CD4-positive, alpha-beta T cell (primary cell): ENCODE measurements at regions not wholly inside any gene's neighbourhood (a gene's known extent, or its start where the extent isn't known, plus 50 kb on each side); places are given as distances from the start of the nearest gene placed in this dataset.

Experiments
- ATAC-seq: fragments of 200-7000 bp; cut with Tn5 transposase; one replicate; pipeline ENCODE4 v1.10.0; 2022; ENCODE audit warnings: mild to moderate bottlenecking; ENCODE audit not compliant: poor library complexity
- CTCF ChIA-PET: fragments of 350-600 bp; sonication (Branson Sonifier 250); formaldehyde crosslinking; loops from one replicate; lab custom pipeline; 2021; ENCODE audit warnings: antibody characterized with exemption, inconsistent platforms; lab: Charles Lee
- POLR2A ChIA-PET: fragments of 350-600 bp; sonication (Branson Sonifier 250); formaldehyde crosslinking; loops from one replicate; lab custom pipeline; 2021; ENCODE audit warnings: antibody characterized with exemption, inconsistent platforms; lab: Charles Lee
- DNase-seq, 14 experiments: peaks; one replicate each; pipeline ENCODE4 v3.0.0-alpha.2; 2013 to 2020; ENCODE audit warnings: mixed read lengths in 2 of 14
- H3K27ac ChIP-seq, 2 donors: one replicate each; pipeline versions ENCODE4 v1.5.1 to v1.7.0; 2013; ENCODE audit warnings: low read length in 2 of 2, low read depth in 1 of 2, mild to moderate bottlenecking in 1 of 2
- H3K27me3 ChIP-seq, 2 experiments: 1 replicate in 1 of 2; 2 replicates in 1 of 2; pipeline versions ENCODE4 v1.6.1 to v1.7.0; 2013; ENCODE audit warnings: low read length in 2 of 2, control low read depth in 1 of 2, mild to moderate bottlenecking in 1 of 2, moderate library complexity in 1 of 2; ENCODE audit not compliant: insufficient read depth in 2 of 2, control insufficient read depth in 1 of 2
- H3K36me3 ChIP-seq: one replicate; pipeline ENCODE4 v1.6.1; 2013; ENCODE audit warnings: low read length, control low read depth; ENCODE audit not compliant: insufficient read depth
- H3K4me1 ChIP-seq: one replicate; pipeline ENCODE4 v1.6.1; 2013; ENCODE audit warnings: low read length, control low read depth; ENCODE audit not compliant: insufficient read depth
- H3K4me3 ChIP-seq: one replicate; pipeline ENCODE4 v1.5.1; 2013; ENCODE audit warnings: mild to moderate bottlenecking, low read length, moderate library complexity
- H3K9me3 ChIP-seq, 2 experiments: 1 replicate in 1 of 2; 2 replicates in 1 of 2; pipeline versions ENCODE4 v1.6.1 to v1.7.0; 2013; ENCODE audit warnings: low read length in 2 of 2, mild to moderate bottlenecking in 2 of 2, control low read depth in 1 of 2, moderate library complexity in 1 of 2; ENCODE audit not compliant: control insufficient read depth in 1 of 2, insufficient read depth in 1 of 2
- H3K27ac Mint-ChIP-seq: one replicate; pipeline ENCODE4 v1.8.0; 2020; ENCODE audit warnings: mixed read lengths
- H3K27me3 Mint-ChIP-seq: one replicate; pipeline ENCODE4 v1.8.0; 2021; ENCODE audit warnings: mixed read lengths
- H3K36me3 Mint-ChIP-seq: one replicate; pipeline ENCODE4 v1.8.0; 2021; ENCODE audit warnings: low read depth, mixed read lengths
- H3K4me1 Mint-ChIP-seq: one replicate; pipeline ENCODE4 v1.8.0; 2021; ENCODE audit warnings: low read depth, mixed read lengths
- H3K4me3 Mint-ChIP-seq: one replicate; pipeline ENCODE4 v1.8.0; 2020; ENCODE audit warnings: mild to moderate bottlenecking, mixed read lengths
- H3K9me3 Mint-ChIP-seq: one replicate; pipeline ENCODE4 v1.8.0; 2020; ENCODE audit warnings: mixed read lengths
- intact Hi-C, 2 experiments: fragments of 100-400 bp; cut with DNase I in 1 of 2; cut with micrococcal nuclease in 1 of 2; formaldehyde crosslinking; loops; one replicate each; pipeline versions ENCODE4 v1.15.1 to v1.9.0; 2023 to 2025; cut with DNase I, micrococcal nuclease
- TF ChIP-seq, protein P1 (sequence below): fragments of 200-600 bp; IDR thresholded peaks from one replicate; pipeline ENCODE4 v1.8.0; 2022; ENCODE audit warnings: antibody characterized with exemption, mild to moderate bottlenecking

DNA sequence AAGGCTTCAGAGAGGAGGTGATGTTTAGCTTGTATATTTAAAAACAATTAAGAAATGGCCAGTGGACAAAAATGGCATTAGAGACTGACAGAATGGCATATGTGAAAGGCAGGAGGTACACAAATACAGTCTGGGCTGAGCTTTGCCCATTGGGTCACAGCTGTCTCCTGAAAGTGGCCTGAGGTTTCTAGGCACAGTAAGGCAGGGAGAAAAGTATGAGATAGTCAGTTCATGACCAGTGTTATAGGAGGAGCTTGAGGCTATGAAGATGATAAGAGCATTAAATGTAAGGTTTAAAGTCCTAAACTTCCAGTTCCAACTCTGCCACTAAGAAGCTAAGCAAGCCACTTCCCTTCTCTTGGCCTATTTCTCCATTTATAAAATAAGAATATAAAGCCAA lies 111.2 kb upstream of the SETMAR start:
- Histone ChIP-seq H3K27me3 (no peaks in the 10 kb centered on the region), H3K36me3 (no peaks in the 10 kb centered on the region), H3K27ac (no peak overlapping the region), H3K4me1 (no peaks in the 10 kb centered on the region), H3K9me3 (peaks cover 0 to 4% of the 10 kb centered on the region in 2 experiments), H3K4me3 (no peak overlapping the region)
- no peaks in the 10 kb centered on the region for H3K27me3 Mint-ChIP-seq
- ATAC-seq (no peak), DNase-seq (no peak)
- H3K27ac Mint-ChIP-seq, result no peak overlapping the region
- no peak overlapping the region for H3K4me3 Mint-ChIP-seq
- peaks cover 10% of the 10 kb centered on the region for H3K9me3 Mint-ChIP-seq
- no peaks in the 10 kb centered on the region for H3K4me1 Mint-ChIP-seq
- ChIA-PET POLR2A (no interaction called here), CTCF (no interaction called here)
- intact Hi-C loops, result no loop called here
- TF ChIP-seq, protein P1, sequence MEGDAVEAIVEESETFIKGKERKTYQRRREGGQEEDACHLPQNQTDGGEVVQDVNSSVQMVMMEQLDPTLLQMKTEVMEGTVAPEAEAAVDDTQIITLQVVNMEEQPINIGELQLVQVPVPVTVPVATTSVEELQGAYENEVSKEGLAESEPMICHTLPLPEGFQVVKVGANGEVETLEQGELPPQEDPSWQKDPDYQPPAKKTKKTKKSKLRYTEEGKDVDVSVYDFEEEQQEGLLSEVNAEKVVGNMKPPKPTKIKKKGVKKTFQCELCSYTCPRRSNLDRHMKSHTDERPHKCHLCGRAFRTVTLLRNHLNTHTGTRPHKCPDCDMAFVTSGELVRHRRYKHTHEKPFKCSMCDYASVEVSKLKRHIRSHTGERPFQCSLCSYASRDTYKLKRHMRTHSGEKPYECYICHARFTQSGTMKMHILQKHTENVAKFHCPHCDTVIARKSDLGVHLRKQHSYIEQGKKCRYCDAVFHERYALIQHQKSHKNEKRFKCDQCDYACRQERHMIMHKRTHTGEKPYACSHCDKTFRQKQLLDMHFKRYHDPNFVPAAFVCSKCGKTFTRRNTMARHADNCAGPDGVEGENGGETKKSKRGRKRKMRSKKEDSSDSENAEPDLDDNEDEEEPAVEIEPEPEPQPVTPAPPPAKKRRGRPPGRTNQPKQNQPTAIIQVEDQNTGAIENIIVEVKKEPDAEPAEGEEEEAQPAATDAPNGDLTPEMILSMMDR, result no peak
- H3K36me3 Mint-ChIP-seq, result no peaks in the 10 kb centered on the region

DNA sequence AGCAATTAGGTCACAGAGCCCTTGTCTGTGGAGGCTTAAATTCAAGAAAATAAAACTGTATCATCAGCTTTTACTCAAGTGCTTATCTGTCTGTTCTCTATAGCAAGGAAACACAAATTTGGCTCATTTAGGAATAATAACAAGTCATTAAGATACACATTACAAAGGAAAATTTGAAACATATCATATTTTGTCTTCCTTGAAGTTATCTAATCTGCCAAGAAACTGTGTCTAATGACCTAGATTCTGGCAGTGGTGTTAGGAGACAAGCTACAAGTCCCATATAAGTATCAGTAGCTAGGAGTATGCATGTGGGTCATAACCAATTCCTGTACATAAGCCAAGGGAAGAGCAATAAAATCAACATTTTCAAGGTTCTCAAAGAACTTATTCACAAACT lies 108.2 kb upstream of the SETMAR start:
- ChIA-PET POLR2A (no interaction called here), CTCF (no interaction called here)
- intact Hi-C loops, result no loop called here
- no peak overlapping the region for H3K27ac Mint-ChIP-seq
- no peak overlapping the region for H3K27ac ChIP-seq
- H3K9me3 ChIP-seq, result peaks cover 0 to 4% of the 10 kb centered on the region in 2 experiments
- H3K9me3 Mint-ChIP-seq, result peaks cover 7% of the 10 kb centered on the region
- TF ChIP-seq, protein P1, result no peak
- DNase-seq, result no peak
- no peaks in the 10 kb centered on the region for H3K27me3 Mint-ChIP-seq
- H3K36me3 ChIP-seq, result no peaks in the 10 kb centered on the region
- no peak overlapping the region for H3K4me3 Mint-ChIP-seq
- H3K4me3 ChIP-seq, result no peak overlapping the region
- no peaks in the 10 kb centered on the region for H3K4me1 Mint-ChIP-seq
- ATAC-seq, result no peak
- no peaks in the 10 kb centered on the region for H3K4me1 ChIP-seq
- H3K36me3 Mint-ChIP-seq, result no peaks in the 10 kb centered on the region
- no peaks in the 10 kb centered on the region for H3K27me3 ChIP-seq

DNA sequence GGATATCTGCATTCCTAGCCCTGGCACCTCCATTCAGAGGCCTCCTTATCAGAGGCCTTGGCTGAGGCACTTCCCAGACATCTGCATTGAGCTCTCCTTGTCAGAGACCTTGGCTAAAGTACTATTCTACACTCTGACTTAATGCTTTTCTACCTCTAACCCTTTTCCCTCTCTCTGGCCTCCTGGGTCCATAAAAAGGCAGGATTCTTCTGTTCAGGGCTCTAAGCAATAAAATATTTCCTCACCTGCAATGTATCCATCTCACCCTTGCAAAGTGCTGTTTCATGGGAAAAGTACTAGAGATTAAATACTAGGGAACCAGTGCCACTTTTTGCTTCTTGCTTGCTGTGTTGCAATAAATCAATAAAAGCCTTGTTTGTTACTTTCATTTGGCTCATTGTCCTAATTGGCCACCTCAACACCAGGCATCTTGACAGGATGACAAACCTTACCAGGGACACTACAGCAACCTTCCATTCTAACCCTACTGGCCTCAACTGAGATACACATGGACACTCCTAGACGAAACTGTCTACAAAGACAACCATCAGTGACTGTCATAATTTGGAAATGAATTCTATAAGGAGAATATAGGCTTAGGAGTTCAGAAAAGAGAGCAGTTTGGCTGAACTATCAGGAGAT lies 106.5 kb upstream of the SETMAR start:
- H3K27ac ChIP-seq, result no peak overlapping the region
- H3K27me3 ChIP-seq, result no peaks in the 10 kb centered on the region
- no peak for ATAC-seq
- H3K27ac Mint-ChIP-seq, result no peak overlapping the region
- POLR2A ChIA-PET, result no interaction called here
- H3K36me3 ChIP-seq, result no peaks in the 10 kb centered on the region
- CTCF ChIA-PET, result no interaction called here
- H3K4me1 ChIP-seq, result no peaks in the 10 kb centered on the region
- H3K27me3 Mint-ChIP-seq, result no peaks in the 10 kb centered on the region
- no peak overlapping the region for H3K4me3 ChIP-seq
- TF ChIP-seq, protein P1, result no peak
- intact Hi-C loops, result no loop called here
- H3K4me3 Mint-ChIP-seq, result no peak overlapping the region
- H3K9me3 Mint-ChIP-seq, result peaks cover 4% of the 10 kb centered on the region
- H3K4me1 Mint-ChIP-seq, result no peaks in the 10 kb centered on the region
- no peaks in the 10 kb centered on the region for H3K36me3 Mint-ChIP-seq
- DNase-seq, result no peak
- H3K9me3 ChIP-seq, result peaks cover 0 to 4% of the 10 kb centered on the region in 2 experiments
